ENCODE measurements at regions not wholly inside any gene's neighbourhood (a gene's known extent, or its start where the extent isn't known, plus 50 kb on each side); places are given as distances from the start of the nearest gene placed in this dataset.

GRCh38 chr15:70196372-70197316, 98.9 kb upstream of the TLE3 start:
- peak; percentile 51 for DNase-seq

- peak; percentile 71 for DNase-seq
Measured at GRCh38 chr15:70195587-70196305, 98.0 kb upstream of the TLE3 start.

GRCh38 chr15:70195171-70195570, 97.5 kb upstream of the TLE3 start:
- DNase-seq: no peak

GRCh38 chr15:70194266-70194665, 96.5 kb upstream of the TLE3 start:
- no peak for DNase-seq

- no peak for DNase-seq
Measured at GRCh38 chr15:70193734-70194133, 96.0 kb upstream of the TLE3 start.

- DNase-seq: no peak
Measured at GRCh38 chr15:70192490-70192889, 94.8 kb upstream of the TLE3 start.

- no peak for DNase-seq
Measured at GRCh38 chr15:70192041-70192440, 94.3 kb upstream of the TLE3 start.

- no peak for DNase-seq
Measured at GRCh38 chr15:70190965-70191364, 93.2 kb upstream of the TLE3 start.

GRCh38 chr15:70189826-70190695, 92.3 kb upstream of the TLE3 start:
- no peak for DNase-seq

- no peak for DNase-seq
Measured at GRCh38 chr15:70188286-70188685, 90.6 kb upstream of the TLE3 start.

GRCh38 chr15:70187331-70187730, 89.6 kb upstream of the TLE3 start:
- DNase-seq: no peak

GRCh38 chr15:70186152-70186551, 88.4 kb upstream of the TLE3 start:
- no peak for DNase-seq

GRCh38 chr15:70185251-70185711, 87.6 kb upstream of the TLE3 start:
- no peak for DNase-seq

GRCh38 chr15:70182858-70183695, 85.4 kb upstream of the TLE3 start:
- no peak for DNase-seq

- no peak for DNase-seq
Measured at GRCh38 chr15:70181626-70182255, 84.0 kb upstream of the TLE3 start.

GRCh38 chr15:70180186-70180875, 82.6 kb upstream of the TLE3 start:
- DNase-seq: no peak

GRCh38 chr15:70179309-70179892, 81.7 kb upstream of the TLE3 start:
- no peak for DNase-seq

- no peak for DNase-seq
Measured at GRCh38 chr15:70178335-70179084, 80.8 kb upstream of the TLE3 start.

GRCh38 chr15:70172566-70173225, 75.0 kb upstream of the TLE3 start:
- no peak for DNase-seq

Measured in hindlimb muscle (tissue), 1 donor.